GM19328 (cell line): ENCODE measurements at regions not wholly inside any gene's neighbourhood (a gene's known extent, or its start where the extent isn't known, plus 50 kb on each side); places are given as distances from the start of the nearest gene placed in this dataset.

Experiments used
- ATAC-seq: cut with Tn5 transposase; IDR thresholded peaks from one replicate; pipeline ENCODE4 v1.9.1; 2021; ENCODE audit warnings: mild to moderate bottlenecking, moderate library complexity; ENCODE audit not compliant: unreplicated experiment

DNA sequence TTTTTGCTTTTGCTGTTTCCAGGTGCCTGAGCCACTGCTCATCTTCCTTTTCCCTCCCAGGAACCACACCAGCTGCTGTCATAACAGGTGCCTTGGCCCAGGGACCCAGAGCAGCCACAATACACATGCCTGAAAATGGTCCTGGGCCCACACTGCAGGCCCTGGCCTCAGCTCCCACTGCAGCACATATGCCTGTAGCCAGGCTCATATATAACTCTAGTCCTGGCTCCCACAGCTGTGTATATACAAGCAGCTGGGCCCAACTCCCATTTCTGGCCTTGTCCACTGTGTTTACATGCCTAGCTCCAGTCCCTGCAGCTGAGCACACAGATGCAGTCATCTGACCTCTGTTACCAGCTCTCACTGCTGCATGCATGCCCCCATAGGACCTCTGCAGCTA, 930.5 kb downstream of the ADGRL3 start:
- no peak for ATAC-seq

DNA sequence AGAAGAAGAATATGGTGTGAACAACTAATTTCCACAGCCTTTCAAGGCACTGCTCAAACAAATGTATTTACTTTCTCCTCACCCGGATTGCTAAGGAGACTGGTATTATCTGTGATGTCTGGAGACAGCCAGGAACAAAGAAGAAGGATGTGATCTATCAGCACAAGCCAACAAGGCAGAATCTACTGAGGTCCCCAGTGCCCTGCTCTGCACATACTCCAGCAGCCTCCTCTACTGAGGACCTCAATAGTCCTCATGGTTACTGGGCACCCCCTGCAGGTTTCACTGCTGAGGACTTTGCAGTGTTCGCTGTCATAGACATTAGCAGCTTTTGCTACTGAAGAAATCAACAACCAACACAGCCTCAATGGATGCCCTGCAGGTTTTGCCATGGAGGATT, 930.1 kb downstream of the ADGRL3 start:
- no peak for ATAC-seq
